NCI-H82 (cell line): ENCODE measurements at regions not wholly inside any gene's neighbourhood (a gene's known extent, or its start where the extent isn't known, plus 50 kb on each side); places are given as distances from the start of the nearest gene placed in this dataset.
"Not testable (repeated sequence)": the region's sequence is repeated elsewhere in the genome, so short reads cannot be mapped to it uniquely, and the experiment has no call there.

Source experiments
- DNase-seq: peaks from one replicate; lab custom pipeline; 2025; lab: John Stamatoyannopoulos, UW

GRCh38 chr2:179385756-179386155, 121.1 kb upstream of the SESTD1 start:
- DNase-seq, result not testable (repeated sequence)

DNA sequence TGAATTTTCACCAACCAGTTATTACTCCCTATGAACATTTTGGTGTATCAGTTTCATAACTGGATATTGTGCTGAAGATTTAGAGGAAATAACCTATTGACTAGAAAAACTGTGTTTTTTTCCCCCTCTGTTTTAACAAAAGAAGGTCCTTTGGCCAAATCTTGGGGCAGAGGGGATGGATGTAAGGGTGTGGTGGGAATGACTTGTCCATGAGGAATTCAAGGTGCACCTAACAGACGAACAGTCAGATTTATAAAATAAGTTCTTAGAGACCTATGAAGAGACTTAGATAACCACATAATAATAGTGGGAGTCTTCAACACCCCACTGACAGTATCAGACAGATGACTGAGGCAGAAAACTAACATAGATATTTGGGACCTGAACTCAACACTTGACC, 119.3 kb upstream of the SESTD1 start:
- DNase-seq, result no peak

DNA sequence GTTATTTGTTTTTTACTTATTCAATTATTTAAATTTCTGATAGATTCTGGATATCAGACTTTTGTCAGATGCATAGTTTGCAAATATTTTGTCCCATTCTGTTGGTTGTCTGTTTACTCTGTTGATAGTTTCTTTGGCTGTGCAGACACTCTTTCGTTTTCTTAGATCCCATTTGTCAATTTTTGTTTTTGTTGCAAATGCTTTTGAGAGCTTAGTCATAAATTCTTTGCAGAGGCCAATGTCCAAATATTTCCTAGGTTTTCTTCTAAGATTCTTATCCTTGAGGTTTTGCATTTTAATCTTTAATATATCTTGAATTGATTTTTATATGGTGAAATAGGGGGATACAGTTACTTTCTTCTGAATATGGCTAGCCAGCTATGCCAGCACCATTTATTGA, 112.7 kb upstream of the SESTD1 start:
- DNase-seq, result no peak

DNA sequence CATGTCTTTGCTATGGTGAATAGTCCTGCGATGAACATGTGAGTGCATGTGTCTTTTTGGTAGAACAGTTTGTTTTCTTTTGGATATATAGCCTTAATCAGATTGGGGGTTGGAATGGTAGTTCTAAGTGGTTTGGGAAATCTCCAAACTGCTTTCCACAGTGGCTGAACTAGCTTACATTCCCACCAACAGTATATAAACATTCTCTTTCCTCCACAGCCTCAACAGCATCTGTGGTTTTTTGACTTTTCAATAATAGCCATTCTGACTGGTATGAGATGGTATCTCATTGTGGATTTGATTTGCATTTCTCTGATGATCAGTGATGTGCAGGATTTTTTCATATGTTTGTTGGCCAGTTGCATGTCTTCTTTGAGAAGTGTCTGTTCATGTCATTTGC, 112.2 kb upstream of the SESTD1 start:
- no peak for DNase-seq

DNA sequence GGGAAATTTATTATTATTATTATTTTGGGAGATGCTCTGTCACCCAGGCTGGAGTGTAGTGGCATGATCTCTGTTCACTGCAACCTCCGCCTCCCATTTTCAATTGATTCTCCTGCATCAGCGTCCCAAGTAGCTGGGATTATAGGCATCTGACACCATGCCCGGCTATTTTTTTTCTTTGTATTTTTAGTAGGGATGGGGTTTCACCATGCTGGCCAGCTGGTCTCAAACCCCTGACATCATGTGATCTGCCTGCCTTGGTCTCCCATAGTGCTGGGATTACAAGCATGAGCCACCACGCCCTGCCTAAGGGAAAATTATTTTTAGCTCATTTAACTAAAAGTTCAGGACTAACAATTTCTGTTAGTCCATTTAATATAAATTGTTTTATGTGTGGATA, 109.2 kb upstream of the SESTD1 start:
- no peak for DNase-seq

- DNase-seq, result not testable (repeated sequence)
Measured at GRCh38 chr2:179365561-179365960, 100.9 kb upstream of the SESTD1 start.

DNA sequence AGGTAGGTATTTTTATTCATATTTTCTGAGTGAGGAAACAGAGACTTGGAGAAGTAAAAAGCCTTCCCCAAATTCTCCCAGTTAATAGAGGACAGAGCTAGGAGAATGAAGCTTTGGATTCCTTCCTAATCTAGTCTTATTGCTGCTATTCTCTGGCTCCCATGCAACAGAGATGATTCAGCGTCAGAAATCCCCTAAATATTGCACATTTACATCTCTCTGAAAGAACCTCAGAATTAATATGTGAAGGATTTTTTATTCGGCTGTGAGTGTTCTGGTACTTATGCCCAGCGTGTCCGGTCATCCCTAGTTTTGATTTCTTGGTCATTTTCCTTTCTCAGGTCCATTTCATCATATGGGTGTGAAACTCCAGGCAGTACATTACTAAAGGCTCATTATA, 91.2 kb upstream of the SESTD1 start:
- no peak for DNase-seq

DNA sequence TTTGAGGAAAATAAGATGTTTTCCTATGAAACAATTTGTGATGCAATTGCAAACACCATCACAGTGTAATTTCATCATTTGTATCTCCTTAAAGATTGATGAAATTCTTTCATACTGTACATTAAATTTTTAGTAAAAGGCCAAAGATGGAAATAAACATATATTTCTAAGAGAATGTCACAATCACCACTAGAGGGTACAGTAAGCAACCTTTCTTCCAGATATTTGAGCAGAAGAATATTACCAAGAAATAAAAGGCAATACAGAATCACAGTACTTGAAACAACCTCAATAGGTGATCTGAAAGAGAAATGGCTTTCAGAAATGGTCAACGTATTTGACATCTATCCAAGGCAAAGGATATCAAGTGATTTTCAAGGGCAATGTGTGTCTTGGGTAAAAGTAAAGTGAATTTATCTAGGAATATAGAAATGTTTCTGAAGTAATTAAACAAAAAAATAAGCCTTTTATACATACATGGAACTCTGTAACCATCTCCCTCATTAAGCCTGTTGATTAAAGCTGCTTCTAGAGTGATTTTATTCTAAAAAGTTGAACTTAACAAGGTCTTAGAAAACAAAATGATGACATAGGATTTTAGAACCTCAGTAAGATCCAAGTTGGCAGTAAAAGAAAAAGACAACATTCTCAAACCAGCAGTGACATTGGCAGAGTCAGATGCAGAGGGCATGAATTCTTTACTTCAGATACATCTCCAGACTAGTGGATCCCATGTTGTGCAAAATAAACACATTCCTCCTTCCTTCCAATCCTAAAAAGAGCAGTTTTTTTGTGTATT, 90.3 kb upstream of the SESTD1 start:
- DNase-seq, result no peak

GRCh38 chr2:179354296-179354695, 89.7 kb upstream of the SESTD1 start:
- DNase-seq, result no peak

DNA sequence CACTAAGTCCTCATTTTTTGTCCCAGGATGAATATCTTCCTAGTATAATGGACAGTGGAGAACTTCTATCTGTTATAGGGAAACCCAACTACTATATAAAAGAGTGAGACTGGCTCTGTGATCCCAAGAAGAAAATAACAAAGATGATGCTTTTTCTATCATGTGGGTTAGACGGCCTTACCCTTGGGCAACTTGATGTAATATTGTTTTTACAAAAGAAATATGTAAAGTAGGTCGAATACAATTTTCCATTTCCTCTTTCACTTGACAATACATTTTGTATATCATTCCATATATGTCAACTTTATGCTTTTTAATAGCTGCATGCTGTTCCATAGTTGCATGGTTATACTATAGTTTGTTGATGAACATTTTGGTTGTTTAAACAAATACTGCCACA, 87.5 kb upstream of the SESTD1 start:
- DNase-seq, result no peak

DNA sequence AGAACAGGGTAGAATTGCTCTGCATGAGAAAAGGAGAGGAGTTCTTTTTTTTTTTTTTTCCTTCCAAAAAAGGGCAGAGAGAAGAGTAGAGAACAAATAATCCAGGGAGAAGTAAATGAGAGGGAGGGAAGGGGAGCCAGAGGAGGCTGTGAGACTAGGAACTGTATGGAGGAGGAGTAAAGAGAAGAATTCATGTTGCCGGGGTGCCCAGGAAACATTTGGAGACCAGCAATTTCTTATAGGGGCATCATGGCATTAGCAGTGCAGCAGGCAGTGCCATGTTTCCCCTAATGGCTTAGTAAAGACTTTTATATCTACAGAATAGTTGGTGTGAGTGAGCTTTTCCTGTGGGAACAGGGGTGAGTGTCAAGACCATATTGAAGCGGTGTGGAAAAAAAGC, 86.4 kb upstream of the SESTD1 start:
- DNase-seq, result no peak

DNA sequence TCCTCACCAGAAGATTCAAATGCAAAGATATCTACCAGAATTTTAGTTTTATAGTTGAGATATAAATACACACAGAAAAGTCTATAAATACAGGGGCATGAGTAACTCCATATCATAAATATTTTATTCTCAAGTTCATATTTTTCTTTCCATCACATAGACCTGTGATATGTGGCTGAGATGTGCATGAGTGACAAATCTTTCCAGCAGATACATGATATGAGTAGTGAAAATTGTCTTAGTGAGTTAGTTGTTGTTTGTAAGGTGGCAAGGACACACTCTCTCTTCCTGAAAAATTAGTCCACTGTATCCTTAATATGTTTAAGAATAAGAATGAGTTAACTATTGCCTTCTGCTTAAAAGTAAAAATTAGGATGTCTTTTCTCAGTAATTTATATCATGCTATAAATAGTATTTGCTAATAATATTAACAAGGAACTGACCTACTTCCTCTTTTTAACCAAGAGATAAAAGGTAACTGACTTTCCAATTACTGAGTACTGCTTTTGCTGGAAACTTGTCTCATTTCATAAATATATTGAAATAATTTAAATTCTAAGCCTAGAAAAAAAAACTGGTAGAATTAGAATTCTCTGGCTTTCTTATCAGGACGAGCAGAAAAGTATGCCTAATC, 85.2 kb upstream of the SESTD1 start:
- no peak for DNase-seq

DNA sequence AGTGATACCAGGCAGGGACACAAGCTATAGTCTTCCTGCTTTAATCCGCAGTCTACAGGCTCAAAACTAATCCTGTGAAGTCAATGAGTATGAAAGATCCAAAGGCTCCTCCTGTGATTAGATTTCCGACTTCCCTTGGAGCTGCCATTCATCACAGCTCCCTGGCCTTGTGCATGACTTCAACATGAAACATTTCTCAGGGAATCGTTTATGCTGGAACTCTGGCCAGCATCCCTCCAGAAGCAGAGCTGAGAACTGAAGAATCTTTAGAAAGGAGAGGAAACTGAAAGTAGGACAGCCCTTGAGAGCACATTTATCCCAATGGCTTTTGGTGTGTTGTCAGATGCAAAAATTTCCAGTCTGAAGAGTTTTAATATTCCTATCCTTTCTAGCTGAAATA, 84.3 kb upstream of the SESTD1 start:
- DNase-seq, result peak; percentile 55

DNA sequence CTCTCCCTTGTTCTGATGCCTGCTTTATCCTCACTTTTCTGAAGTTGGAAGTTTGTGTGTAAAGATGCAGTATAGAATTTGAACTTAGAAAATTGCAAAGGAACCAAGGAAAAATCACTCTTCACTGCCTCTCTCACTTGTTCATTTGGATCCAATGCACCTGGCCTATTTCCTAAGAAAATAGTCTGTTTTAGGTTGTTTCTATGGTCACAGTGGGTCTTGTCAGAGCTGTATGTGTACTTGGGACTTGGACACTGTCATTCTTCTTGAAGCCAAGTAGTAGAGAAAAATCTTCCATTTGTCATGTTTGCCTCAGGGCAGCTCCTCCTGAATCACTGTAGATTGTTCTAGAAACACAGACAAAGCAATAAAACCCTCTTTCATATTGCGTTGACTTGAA, 80.3 kb upstream of the SESTD1 start:
- DNase-seq, result no peak

DNA sequence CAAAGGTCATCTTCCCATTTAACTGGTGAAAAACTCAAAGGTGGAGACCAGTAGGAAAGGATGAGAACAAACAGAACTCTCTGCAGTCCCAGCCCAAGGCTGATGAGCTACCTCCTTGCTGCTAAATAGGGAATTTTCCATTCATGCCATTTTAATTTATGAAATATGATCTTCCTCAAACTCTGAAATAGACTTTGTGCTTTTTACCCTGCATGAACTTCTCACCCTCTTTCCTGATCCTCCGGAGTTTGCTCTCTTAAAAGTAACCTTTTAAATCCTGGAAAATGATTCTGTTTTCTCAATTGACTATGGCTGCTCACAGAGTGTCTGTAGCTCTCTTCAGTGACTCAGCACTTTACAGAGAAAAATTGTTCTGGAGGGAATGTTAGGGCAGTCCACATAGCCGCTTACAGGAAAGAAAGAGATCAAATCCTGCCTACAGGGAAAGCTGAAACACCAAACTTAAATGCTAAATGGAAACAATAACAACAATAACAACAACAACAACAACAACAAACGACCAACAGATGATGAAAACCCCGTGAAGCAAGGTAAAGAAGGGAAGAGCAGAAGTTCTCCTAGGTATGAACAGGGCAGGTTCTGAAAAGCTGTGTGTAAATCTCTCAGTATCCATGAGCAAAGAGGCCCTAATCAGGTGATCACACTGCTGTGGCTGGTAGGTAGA, 79.8 kb upstream of the SESTD1 start:
- no peak for DNase-seq

GRCh38 chr2:179343945-179344279, 79.3 kb upstream of the SESTD1 start:
- DNase-seq, result no peak

DNA sequence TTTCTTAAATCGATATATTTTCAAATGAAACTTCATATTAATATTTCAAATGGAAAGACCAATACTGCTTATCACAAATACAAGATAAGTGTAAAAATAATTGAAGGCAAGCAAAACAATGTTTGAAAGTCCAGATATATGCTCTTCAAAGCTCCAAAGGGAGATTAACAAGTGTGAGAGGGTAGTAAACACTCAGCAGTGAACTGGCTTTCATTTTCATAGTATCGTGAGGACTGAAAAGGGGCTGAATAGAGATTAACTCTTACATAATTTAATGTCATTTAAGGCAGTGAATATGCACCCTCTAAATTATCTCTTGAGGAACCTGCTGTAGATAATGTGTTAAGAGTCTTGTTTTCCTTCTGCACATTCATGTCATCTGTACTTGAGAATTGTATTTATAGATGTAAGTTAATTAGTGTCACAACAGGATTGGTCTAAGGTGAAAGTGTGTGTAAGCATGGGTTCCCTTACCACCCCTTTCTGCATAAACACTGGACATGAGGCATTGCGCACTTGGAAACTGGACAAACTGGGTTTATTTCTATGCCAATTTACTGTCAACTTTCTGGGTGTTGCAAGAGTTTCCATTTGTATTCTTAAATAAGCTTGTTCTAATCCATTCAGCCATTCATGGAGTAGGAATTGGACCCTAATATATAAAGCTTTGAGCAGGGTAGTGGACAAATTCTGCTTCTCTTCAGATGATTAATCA, 76.7 kb upstream of the SESTD1 start:
- DNase-seq, result peak; percentile 47

DNA sequence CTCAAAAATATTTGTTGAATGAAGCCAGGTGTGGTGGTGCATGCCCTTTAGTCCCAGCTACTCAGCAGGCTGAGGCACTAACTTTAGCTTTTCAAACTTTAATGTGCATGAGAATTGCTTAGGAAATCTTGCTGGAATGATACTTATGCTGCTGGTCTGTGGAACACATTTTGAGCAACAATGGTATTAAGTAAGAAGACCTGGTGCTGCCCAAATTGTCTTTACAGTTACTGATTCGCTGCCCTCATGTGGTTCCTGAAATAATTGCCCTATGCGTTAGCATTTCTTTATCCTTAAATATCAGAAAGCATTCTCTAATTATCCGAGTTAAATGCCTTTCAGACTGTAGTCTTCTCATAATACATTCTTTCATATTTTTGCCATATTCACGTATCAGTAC, 76.0 kb upstream of the SESTD1 start:
- peak; percentile 47 for DNase-seq

DNA sequence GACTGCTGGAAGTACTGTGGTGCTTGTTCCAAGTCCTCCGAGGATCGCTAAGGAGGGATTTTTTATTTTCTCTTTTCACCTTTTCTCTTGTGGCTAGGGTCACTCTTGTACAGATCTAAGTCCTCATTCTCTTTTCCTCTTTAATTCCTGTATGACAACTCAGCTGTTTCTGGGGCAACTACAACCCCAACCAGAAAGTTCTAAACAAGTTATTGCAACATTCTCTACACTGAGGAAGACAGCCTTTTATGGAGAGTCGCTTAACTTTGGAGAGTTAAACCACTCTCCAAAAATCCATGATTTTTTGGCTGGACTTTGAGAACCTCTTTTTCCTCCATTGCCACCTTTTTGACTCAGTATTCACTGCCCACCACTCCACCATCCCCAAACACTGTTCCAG, 74.0 kb upstream of the SESTD1 start:
- DNase-seq, result no peak

- no peak for DNase-seq
Measured at GRCh38 chr2:179336782-179337534, 72.3 kb upstream of the SESTD1 start.

DNA sequence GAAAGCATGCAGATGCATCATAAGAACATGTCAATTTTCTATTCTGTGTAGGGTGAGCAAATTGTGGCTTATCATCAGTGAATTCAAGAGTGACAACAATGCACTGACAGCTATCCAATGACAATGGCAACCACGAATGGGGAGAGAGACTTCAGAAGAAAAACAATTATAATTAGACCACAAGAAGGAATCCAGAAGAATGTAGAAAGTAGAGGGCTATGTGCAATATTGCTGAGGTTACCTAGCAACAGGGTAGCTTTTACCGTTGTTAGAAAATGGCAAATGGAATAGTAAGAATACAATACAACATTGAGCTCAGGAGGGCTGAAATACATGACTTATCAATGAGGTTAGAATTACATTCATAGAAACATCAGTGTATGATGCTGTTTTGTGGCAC, 71.1 kb upstream of the SESTD1 start:
- DNase-seq, result no peak

DNA sequence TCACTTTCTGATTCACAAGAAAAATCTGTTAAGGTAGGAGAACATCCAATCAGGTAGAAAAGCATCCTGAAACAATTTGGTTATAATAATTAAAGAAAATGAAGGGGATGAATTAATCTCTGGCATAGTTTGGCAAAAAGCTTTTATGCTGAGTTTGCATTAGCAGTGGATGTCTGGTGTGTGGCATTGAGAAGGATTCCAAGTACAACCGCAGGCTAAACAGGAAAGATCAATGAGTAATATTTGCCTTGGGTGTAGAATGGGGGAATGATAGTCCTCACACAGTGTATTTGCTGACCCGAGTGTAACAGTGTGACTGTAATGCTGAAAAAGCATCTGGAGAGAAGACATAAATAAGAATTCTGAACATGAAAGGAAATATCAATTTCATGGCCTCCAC, 68.3 kb upstream of the SESTD1 start:
- no peak for DNase-seq
